Endometrium (tissue), 2 donors: ENCODE measurements at regions not wholly inside any gene's neighbourhood (a gene's known extent, or its start where the extent isn't known, plus 50 kb on each side); places are given as distances from the start of the nearest gene placed in this dataset.
"Not testable (repeated sequence)": the region's sequence is repeated elsewhere in the genome, so short reads cannot be mapped to it uniquely, and the experiment has no call there.

ENCODE experiments used
- FAIRE-seq: peaks from 2 replicates; lab custom pipeline; 2012; peaks lifted over from hg19 to GRCh38; lab: Jason Lieb, UNC
- donor health status: control.
- donor health status: control.

- FAIRE-seq, result no peak
Measured at GRCh38 chr5:39542511-39543285, 117.9 kb upstream of the DAB2 start.

GRCh38 chr5:39541920-39542319, 117.1 kb upstream of the DAB2 start:
- FAIRE-seq, result no peak

DNA sequence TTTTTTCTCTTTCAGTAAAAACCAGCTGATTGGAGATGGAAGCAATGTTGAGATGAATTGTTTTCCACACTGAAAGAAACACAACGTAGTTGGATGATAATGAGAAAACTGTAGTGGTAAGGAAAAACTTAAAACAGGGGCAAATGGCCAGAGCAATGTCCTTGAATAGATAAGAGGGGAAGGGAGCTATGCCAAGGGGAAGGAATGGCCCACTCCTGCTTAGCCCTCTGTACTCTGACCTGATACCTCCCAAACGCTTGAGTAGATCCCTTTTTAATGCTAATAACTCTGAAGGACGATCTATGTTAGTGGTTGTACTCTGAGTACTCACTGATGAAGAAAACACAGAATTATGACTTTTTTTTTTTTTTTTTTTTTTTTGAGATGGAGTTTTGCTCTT, 114.7 kb upstream of the DAB2 start:
- no peak for FAIRE-seq

GRCh38 chr5:39534690-39535089, 109.9 kb upstream of the DAB2 start:
- no peak for FAIRE-seq

GRCh38 chr5:39533749-39534148, 109.0 kb upstream of the DAB2 start:
- FAIRE-seq, result no peak

DNA sequence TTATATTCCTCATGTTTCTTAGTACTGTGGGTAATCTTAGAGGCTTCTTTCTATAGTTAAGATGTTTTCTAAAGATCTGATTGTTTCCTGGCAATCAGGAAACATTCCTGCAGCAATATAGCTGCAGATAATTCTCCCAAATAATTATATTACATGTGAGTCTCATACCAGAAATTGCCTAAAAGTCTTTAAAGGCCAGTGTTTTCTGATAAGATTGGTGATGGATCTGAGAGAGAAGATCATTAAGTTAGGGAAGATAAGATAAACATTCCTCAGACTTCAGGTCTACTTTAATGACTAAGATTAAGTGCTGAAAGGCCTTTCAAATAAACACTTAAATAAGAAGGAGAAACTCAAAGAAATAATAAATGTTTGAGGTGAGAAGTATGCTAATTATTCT, 107.7 kb upstream of the DAB2 start:
- no peak for FAIRE-seq

DNA sequence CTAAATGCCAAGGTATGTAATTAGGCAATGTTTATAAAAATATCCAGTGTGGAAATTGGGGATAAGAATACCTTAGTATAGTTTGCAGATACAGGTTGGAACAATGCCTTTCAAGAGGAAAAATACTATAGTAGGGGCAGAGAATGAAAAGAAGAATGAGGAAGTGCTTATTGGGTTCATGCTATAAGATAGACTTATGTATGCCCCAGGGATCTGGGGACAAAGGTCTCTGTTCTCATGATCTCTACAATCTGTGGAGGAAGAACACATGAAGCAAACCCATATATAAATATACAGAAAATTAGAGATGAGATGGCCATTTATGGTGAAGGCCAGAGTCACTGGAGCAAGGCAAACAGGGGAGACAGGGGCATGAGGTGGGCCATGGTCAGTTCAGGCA, 106.5 kb upstream of the DAB2 start:
- FAIRE-seq, result no peak

DNA sequence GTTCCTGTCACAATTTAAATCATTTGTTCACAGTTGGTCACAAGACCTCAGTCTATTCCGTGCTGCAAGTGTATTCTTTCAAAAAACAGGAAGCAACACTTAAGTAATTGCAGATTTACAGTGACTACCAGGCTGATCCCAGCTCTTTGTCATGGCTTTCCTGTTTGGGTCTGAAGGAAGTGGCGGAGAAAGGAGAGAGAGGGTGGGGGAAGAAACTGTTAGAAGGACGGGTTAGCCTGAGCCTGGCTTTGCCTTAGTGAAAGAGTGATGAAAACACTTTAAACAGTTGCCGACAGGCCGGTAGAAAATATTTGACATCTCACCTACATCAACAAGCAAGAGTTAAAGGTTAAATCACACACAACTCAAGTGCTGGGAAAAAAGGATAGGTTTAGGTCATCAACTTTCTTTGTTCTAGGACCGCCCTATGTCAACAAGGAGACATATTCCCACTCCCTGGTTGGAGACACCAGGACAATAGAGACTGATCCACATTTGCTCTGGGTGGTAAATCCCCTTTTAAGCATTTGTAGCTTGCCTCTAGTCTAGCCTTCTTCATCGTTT, 102.2 kb upstream of the DAB2 start:
- no peak for FAIRE-seq

DNA sequence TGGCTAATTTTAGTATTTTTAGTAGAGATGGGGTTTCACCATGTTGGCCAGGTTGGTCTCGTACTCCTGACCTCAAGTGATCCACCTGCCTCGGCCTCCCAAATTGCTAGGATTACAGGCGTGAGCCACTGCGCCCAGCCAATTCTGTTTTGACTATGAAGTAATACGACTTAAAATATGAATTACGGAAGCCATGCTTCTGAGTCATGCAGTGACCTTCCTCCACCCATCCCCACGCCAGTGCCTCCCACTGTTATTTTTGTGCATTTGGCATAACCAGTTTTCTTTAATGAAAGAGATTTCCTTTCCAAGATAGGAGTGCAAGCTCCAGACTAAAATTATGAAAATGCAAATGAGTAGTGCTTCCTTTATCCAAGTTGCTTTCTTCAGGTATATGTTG, 101.0 kb upstream of the DAB2 start:
- not testable (repeated sequence) for FAIRE-seq

GRCh38 chr5:39525271-39525670, 100.5 kb upstream of the DAB2 start:
- FAIRE-seq, result no peak

GRCh38 chr5:39523821-39524220, 99.0 kb upstream of the DAB2 start:
- FAIRE-seq, result no peak

GRCh38 chr5:39521940-39522590, 97.3 kb upstream of the DAB2 start:
- FAIRE-seq, result no peak

DNA sequence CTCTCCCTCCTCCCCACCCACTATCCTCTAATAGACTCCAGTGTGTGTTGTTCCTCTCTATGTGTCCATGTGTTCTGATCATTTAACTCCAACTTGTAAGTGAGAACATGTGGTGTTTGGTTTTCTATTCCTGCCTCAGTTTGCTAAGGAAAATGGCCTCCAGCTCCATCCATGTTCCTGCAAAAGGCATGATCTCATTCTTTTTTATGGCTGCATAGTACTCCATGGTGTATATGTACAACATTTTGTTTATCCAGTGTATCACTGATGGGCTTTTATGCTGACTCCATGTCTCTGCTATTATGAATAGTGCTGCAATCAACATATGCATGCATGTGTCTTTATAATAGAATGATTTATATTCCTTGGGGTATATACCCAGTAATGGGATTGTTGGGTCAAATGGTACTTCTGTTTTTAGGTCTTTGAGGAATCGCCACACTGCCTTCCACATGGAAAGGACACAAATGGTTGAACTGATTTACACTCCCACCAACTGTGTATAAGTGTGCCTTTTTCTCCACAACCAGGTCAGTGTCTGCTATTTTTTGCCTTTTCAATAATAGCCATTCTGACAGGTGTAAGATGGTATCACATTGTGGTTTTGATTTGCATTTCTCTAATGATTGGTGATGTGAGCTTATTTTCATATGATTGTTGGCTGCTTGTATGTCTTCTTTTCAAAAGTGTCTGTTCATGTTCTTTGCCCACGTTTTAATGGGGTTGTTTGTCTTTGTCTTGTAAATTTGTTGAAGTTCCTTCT, 96.5 kb upstream of the DAB2 start:
- no peak for FAIRE-seq

DNA sequence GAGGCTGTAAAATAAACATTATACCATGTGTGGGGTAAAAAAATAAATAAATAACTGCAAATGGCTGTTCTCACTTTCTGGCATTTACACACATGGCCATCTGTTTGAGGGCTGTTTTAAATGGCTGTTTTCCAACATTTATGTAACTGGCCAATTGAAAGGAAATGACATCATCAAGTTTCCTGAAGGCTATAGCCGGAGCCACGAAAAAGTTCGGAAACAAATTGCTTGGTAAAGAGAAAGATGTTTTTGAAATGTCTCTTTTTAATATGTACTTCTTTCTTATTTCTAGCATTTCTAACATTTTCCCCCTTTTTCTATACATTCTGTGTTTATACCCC, 95.4 kb upstream of the DAB2 start:
- no peak for FAIRE-seq

DNA sequence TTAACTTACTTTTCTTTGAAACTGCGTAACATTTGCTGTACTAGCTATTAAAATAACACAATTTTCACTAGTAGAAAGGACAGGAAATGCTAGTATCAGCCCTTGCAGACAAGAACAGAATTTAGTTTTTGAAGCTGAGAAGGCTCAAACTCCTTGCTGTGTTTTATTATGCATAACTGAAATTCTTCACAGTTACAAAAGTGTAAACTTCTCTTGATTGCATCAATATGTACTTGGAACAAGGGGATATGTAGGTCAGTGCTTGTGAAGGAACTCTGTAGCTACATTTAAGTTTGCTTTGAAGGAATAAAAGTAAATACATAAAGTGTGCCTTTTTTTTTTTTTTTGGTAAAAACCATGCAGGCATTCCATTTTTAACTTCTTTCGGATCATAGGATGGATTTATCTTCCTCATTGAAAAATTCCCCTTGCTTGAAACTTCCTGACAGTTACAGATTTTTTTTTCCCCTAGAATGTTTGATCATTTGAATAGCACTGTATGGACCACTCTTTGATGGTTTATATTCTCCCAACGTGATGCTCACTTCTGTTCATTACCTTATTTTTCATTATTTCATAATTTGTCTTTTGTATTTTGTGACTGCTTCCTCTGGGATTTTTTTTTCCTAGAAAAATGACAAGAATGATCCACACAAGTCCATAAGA, 94.9 kb upstream of the DAB2 start:
- FAIRE-seq, result peak; percentile 97

- no peak for FAIRE-seq
Measured at GRCh38 chr5:39519079-39519478, 94.3 kb upstream of the DAB2 start.

GRCh38 chr5:39518516-39518915, 93.7 kb upstream of the DAB2 start:
- no peak for FAIRE-seq

GRCh38 chr5:39517800-39518199, 93.0 kb upstream of the DAB2 start:
- no peak for FAIRE-seq

- no peak for FAIRE-seq
Measured at GRCh38 chr5:39515881-39516280, 91.1 kb upstream of the DAB2 start.

- no peak for FAIRE-seq
Measured at GRCh38 chr5:39513236-39513635, 88.5 kb upstream of the DAB2 start.

GRCh38 chr5:39506211-39506610, 81.4 kb upstream of the DAB2 start:
- FAIRE-seq, result no peak

GRCh38 chr5:39505791-39506190, 81.0 kb upstream of the DAB2 start:
- no peak for FAIRE-seq

DNA sequence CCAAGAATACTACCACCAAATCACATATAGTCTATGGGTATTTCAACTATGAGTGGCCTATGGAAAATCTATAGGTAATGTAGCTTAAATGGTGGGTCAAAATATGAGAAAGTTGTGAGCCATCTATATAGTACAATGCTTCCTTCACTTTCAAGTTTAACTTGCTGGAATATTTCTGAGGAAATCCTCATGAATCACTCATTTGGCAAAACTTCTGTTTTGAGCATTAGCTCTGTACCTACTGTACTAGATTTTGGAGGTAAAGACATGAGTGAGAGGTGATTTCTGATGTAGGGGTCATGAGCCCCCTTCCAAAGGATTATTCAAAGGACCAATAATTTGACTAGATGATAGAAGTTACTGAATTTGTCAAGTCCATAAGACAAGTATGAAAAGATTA, 80.6 kb upstream of the DAB2 start:
- no peak for FAIRE-seq
